ENCODE measurements at regions not wholly inside any gene's neighbourhood (a gene's known extent, or its start where the extent isn't known, plus 50 kb on each side); places are given as distances from the start of the nearest gene placed in this dataset.

DNA sequence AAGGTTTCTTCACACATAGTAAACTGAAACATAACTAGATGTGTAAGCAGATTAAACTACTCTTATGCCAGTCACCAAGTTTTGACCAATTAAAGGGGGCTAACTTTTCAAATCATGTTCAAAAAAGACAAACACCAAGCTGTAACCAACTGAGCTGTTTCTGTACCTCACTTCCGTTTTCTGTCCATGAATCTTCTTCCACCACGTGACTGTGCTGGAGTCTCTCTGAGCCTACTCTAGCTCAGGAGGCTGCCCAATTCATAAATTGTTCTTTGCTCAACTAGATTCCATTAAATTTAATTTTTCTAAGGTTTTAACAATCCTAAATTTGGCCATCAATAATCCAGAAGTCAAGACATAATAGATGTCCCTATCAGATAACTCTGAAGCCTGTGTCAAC is 229.4 kb downstream of the FNDC1 start:
- H3K79me2 ChIP-seq (ENCODE audit: insufficient read depth, low read length) = no peaks in the 10 kb centered on the region
- no peak overlapping the region for H2AFZ ChIP-seq (ENCODE audit: low read length)
- no peak overlapping the region for H4K5ac ChIP-seq (ENCODE audit: insufficient read length, low read depth, low read length)
- no peak overlapping the region for H3K27ac ChIP-seq (ENCODE audit: insufficient read length, low read depth, low read length)
- no peak for DNase-seq
- no peak overlapping the region for H2BK15ac ChIP-seq (ENCODE audit: low read depth, low read length)
- Mint-ChIP-seq H3K36me3 (ENCODE audit: insufficient read depth in 1 of 3, low read depth in 3 of 3) (peaks cover 0 to 5% (median 0%) of the 10 kb centered on the region in 3 experiments; a peak in 1 of 7 replicates), H3K27ac (no peak overlapping the region), H3K4me1 (no peaks in the 10 kb centered on the region), H3K27me3 (ENCODE audit: low read depth) (peaks cover 6% of the 10 kb centered on the region), H3K9me3 (peaks cover 18 to 70% of the 10 kb centered on the region in 2 experiments), H3K4me3 (no peak overlapping the region)
- no peaks in the 10 kb centered on the region for H3K23me2 ChIP-seq (ENCODE audit: insufficient read length, low read depth, low read length, poor library complexity, severe bottlenecking)
- no peak overlapping the region for H4K8ac ChIP-seq (replicated peaks; ENCODE audit: insufficient read length, low read depth, low read length)
- no peaks in the 10 kb centered on the region for H3K79me1 ChIP-seq (ENCODE audit: insufficient read depth, low read depth, low read length, poor library complexity, severe bottlenecking)
- H3K4me2 ChIP-seq (ENCODE audit: insufficient read depth, insufficient read length, low read length) = no peak overlapping the region
- H3K56ac ChIP-seq (ENCODE audit: insufficient read length, low read depth, low read length) = no peak overlapping the region
- H4K91ac ChIP-seq (ENCODE audit: insufficient read length, low read depth, low read length) = no peak overlapping the region
- no peaks in the 10 kb centered on the region for H3K9me3 ChIP-seq (ENCODE audit: control insufficient read depth, low read depth, low read length)
- no peaks in the 10 kb centered on the region for H4K20me1 ChIP-seq (ENCODE audit: control insufficient read depth, insufficient read depth, insufficient read length)
- no peak overlapping the region for H3T11ph ChIP-seq (ENCODE audit: low read length)
- TF ChIP-seq, protein P1, sequence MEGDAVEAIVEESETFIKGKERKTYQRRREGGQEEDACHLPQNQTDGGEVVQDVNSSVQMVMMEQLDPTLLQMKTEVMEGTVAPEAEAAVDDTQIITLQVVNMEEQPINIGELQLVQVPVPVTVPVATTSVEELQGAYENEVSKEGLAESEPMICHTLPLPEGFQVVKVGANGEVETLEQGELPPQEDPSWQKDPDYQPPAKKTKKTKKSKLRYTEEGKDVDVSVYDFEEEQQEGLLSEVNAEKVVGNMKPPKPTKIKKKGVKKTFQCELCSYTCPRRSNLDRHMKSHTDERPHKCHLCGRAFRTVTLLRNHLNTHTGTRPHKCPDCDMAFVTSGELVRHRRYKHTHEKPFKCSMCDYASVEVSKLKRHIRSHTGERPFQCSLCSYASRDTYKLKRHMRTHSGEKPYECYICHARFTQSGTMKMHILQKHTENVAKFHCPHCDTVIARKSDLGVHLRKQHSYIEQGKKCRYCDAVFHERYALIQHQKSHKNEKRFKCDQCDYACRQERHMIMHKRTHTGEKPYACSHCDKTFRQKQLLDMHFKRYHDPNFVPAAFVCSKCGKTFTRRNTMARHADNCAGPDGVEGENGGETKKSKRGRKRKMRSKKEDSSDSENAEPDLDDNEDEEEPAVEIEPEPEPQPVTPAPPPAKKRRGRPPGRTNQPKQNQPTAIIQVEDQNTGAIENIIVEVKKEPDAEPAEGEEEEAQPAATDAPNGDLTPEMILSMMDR (conservative IDR thresholded peaks at IDR 0.05) = no peak
- H2BK12ac ChIP-seq (ENCODE audit: insufficient read length, low read depth, low read length) = no peak overlapping the region
- H3K27me3 ChIP-seq (ENCODE audit: insufficient read depth, low read length) = no peaks in the 10 kb centered on the region
- H2BK5ac ChIP-seq (ENCODE audit: insufficient read length, low read length) = no peak overlapping the region
- no peak overlapping the region for H3K4ac ChIP-seq (ENCODE audit: low read depth, low read length)
- no peak overlapping the region for H2AK5ac ChIP-seq (ENCODE audit: insufficient read length, low read length)
- no peak overlapping the region for H2BK20ac ChIP-seq (ENCODE audit: low read depth, low read length, poor library complexity, severe bottlenecking)
- H3K9ac ChIP-seq (ENCODE audit: extremely low read depth, insufficient read length, low read length) = no peak overlapping the region
- no peak overlapping the region for H2BK120ac ChIP-seq (ENCODE audit: low read depth, low read length, poor library complexity, severe bottlenecking)
- no peak overlapping the region for H3K23ac ChIP-seq (ENCODE audit: insufficient read length, low read depth, low read length)
- no peak overlapping the region for H3K18ac ChIP-seq (ENCODE audit: insufficient read length, low read depth, low read length)
- no CpG with 5 or more reads among the region's 2 CpGs for WGBS (ENCODE audit: extremely low coverage, insufficient read length, low lambda C conversion rate)
- no peaks in the 10 kb centered on the region for H3K4me1 ChIP-seq (ENCODE audit: insufficient read depth, low read length)
- no peak overlapping the region for H3K14ac ChIP-seq (ENCODE audit: insufficient read depth, low read length)

Measured in H9 (cell line).